BE2C (cell line): ENCODE measurements at regions not wholly inside any gene's neighbourhood (a gene's known extent, or its start where the extent isn't known, plus 50 kb on each side); places are given as distances from the start of the nearest gene placed in this dataset.

Experiments used
- DNase-seq: peaks from one replicate; pipeline ENCODE4 v3.0.0-alpha.2; 2020
- H3K27me3 ChIP-seq: fragments of 250-450 bp; sonication (Bioruptor Pico); 2 replicates; pipeline ENCODE4 v1.5.1; 2020; ENCODE audit warnings: mild to moderate bottlenecking
- H3K36me3 ChIP-seq: fragments of 250-450 bp; sonication (Bioruptor Pico); 2 replicates; pipeline ENCODE4 v1.5.1; 2020; ENCODE audit warnings: mild to moderate bottlenecking
- H3K4me1 ChIP-seq: fragments of 250-450 bp; sonication (Bioruptor Pico); 2 replicates; pipeline ENCODE4 v1.5.1; 2020
- H3K4me3 ChIP-seq: 2 replicates; pipeline ENCODE4 v1.5.1; 2011; ENCODE audit warnings: low read depth, low read length
- H3K9me3 ChIP-seq: fragments of 250-450 bp; sonication (Bioruptor Pico); 2 replicates; pipeline ENCODE4 v1.5.1; 2020
- TF ChIP-seq, protein P1 (sequence below): IDR thresholded peaks from 2 replicates; pipeline ENCODE4 v1.5.1; 2012; ENCODE audit warnings: mild to moderate bottlenecking, low read depth, low read length

DNA sequence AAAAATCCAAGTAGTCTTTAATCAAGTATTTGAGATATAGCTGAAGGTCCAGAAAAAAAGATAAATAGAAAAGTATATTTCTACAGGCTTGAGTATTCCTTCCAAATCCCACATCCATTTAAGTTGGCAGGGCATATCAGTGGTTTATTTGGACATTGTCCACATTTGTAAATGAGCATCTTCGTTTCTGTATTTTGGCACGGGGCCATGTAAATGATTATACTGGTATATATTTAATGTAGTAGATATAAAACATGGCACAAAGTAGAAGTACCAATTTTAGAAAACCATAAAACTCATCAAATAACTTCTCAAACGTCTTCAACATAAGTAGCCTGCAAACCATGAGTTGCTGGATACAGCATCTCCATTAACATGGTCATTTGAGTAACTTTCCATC is 437.4 kb upstream of the SOX5 start:
- Histone ChIP-seq H3K4me3 (no peak overlapping the region), H3K9me3 (no peaks in the 10 kb centered on the region), H3K36me3 (no peaks in the 10 kb centered on the region), H3K27me3 (no peaks in the 10 kb centered on the region), H3K4me1 (no peaks in the 10 kb centered on the region)
- no peak for DNase-seq
- TF ChIP-seq, protein P1, sequence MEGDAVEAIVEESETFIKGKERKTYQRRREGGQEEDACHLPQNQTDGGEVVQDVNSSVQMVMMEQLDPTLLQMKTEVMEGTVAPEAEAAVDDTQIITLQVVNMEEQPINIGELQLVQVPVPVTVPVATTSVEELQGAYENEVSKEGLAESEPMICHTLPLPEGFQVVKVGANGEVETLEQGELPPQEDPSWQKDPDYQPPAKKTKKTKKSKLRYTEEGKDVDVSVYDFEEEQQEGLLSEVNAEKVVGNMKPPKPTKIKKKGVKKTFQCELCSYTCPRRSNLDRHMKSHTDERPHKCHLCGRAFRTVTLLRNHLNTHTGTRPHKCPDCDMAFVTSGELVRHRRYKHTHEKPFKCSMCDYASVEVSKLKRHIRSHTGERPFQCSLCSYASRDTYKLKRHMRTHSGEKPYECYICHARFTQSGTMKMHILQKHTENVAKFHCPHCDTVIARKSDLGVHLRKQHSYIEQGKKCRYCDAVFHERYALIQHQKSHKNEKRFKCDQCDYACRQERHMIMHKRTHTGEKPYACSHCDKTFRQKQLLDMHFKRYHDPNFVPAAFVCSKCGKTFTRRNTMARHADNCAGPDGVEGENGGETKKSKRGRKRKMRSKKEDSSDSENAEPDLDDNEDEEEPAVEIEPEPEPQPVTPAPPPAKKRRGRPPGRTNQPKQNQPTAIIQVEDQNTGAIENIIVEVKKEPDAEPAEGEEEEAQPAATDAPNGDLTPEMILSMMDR, result no peak

DNA sequence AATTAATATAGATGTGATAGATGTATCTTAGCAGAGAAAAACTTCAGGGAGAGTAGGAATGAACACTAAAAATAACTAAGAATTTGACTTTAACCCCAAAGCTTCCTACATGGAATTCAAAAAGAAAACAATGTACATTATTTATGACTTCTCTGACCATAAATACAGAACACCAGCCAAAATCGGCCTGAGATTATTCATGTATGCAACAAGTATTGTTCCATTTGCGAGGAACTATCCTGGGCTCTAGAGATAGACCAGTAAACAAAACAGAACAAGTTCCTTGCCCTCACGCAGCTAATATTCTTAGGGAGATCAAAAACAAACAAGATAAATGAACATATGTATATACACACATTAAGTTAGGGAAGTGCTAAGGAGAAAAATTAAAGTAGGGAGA is 432.3 kb upstream of the SOX5 start:
- TF ChIP-seq, protein P1, result no peak
- Histone ChIP-seq H3K27me3 (no peaks in the 10 kb centered on the region), H3K4me3 (no peak overlapping the region), H3K36me3 (no peaks in the 10 kb centered on the region), H3K4me1 (no peaks in the 10 kb centered on the region), H3K9me3 (no peaks in the 10 kb centered on the region)
- DNase-seq, result no peak

DNA sequence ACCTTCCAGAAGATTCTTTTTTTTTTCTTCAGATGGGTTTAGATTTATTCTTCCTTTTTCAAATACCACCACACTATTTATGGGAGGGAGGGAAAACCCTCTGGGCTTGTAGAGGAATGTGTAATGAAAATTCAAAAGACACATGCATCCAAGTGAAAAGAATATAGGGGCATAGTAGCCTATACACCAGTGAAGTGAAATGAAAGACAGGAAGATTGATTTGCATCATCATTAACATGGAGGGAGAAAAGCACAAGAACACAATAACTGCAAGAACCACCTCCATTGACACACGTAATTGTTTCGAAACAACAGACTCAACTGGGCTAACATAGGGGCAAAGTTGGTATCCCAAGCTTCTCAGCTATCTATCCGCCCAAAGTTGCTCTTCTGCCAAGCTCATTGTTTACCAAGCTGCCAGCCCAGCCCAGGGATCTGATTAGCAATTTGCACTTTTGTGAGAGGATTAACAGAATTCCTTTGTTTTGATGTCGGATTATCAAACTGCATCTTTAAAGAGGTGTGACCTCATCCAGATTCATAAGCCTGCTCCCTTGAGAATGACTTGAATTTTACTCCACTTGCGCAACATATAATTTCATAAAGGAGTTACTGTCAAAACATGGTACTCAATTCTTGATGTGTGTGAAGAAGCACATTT is 430.5 kb upstream of the SOX5 start:
- no peaks in the 10 kb centered on the region for H3K9me3 ChIP-seq

DNA sequence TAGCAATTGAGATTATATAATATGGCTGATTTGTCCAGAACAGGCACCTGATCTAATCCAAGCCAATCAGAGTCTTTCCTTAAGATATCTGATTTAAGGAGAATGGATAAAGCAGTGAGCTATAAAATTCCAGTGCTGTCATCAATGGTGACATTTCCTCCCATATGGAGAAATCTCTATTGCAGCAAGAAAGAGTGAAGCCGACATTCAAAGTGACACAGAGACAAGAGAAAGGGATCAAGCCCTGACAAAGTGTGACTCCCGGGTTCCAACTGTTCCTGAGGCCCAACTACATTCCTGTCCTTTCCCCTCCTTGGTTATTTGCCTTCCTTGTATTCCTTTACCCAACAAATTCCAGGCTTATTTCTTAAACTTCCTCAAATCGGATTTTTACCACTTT is 430.0 kb upstream of the SOX5 start:
- H3K4me3 ChIP-seq, result no peak overlapping the region
- H3K9me3 ChIP-seq, result no peaks in the 10 kb centered on the region
- H3K36me3 ChIP-seq, result no peaks in the 10 kb centered on the region
- no peaks in the 10 kb centered on the region for H3K4me1 ChIP-seq
- DNase-seq, result no peak
- H3K27me3 ChIP-seq, result no peaks in the 10 kb centered on the region
- TF ChIP-seq, protein P1, result no peak

More for the DNA sequence above, 430.5 kb upstream of the SOX5 start:
- TF ChIP-seq, protein P1, result no peak
- no peak for DNase-seq
- Histone ChIP-seq H3K4me3 (no peak overlapping the region), H3K36me3 (no peaks in the 10 kb centered on the region), H3K4me1 (no peaks in the 10 kb centered on the region), H3K27me3 (no peaks in the 10 kb centered on the region)

GRCh38 chr12:24378548-24379407 is 429.3 kb upstream of the SOX5 start:
- TF ChIP-seq, protein P1, result no peak
- Histone ChIP-seq H3K4me3 (no peak overlapping the region), H3K27me3 (no peaks in the 10 kb centered on the region), H3K9me3 (no peaks in the 10 kb centered on the region), H3K4me1 (no peaks in the 10 kb centered on the region), H3K36me3 (no peaks in the 10 kb centered on the region)
- DNase-seq, result no peak

DNA sequence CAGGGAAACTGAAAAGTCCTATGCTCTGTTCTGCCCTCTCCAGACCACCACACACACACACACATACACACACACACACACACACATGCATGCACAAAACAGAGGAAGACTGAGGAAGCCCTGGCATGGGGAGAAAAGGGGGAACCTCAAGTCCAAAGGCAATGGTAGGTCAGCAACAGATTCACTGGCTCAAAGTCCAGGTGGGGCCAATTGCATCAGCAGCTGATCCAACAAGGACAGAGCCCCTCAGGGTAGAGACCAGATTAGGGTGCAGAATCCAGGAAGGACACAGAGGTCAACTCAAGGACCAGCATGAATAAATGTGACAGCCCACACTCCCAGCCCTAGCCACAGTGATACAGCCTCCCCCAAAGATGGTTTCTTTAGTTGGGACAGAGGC is 425.0 kb upstream of the SOX5 start:
- DNase-seq, result no peak
- no peaks in the 10 kb centered on the region for H3K27me3 ChIP-seq
- H3K4me3 ChIP-seq, result no peak overlapping the region
- H3K9me3 ChIP-seq, result no peaks in the 10 kb centered on the region
- no peaks in the 10 kb centered on the region for H3K4me1 ChIP-seq
- TF ChIP-seq, protein P1, result no peak
- no peaks in the 10 kb centered on the region for H3K36me3 ChIP-seq
